ENCODE measurements at regions not wholly inside any gene's neighbourhood (a gene's known extent, or its start where the extent isn't known, plus 50 kb on each side); places are given as distances from the start of the nearest gene placed in this dataset.

DNA sequence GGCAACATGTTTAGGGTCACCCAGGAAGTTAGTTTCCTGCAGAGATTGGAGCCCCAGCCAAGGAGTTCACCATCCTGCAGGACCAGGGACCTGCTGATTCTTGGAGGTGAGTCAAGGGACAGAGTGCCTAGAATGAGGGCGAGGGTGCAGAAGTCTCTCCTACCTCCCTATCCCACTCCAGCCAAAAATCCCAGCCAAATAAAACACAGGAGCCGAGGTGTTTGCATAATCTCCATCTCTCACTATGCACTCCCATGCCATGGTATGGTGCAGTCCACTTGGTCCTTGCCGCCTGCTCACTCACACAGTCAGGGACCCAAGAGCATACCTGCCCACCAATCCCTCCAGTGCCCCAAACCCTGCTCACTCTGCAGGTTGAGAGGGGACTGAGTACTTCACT, 294.2 kb downstream of the UACA start:
- H3K9ac ChIP-seq (ENCODE audit: insufficient read length) = no peak overlapping the region
- no peak overlapping the region for H3K4me3 ChIP-seq
- no peaks in the 10 kb centered on the region for H3K36me3 ChIP-seq (ENCODE audit: insufficient read depth, low read length)
- no peaks in the 10 kb centered on the region for H3K9me3 ChIP-seq (ENCODE audit: low read depth, low read length)
- H3K27ac ChIP-seq = no peak overlapping the region
- TF ChIP-seq POLR2AphosphoS5 (IDR thresholded peaks at IDR 0.05; ENCODE audit: borderline replicate concordance, low read depth, low read length) (no peak), EZH2 (IDR thresholded peaks at IDR 0.05) (no peak), FOXP2 (optimal IDR thresholded peaks at IDR 0.05; ENCODE audit: control extremely low read depth, extremely low read length, insufficient read depth) (no peak)
- no peak for DNase-seq (ENCODE audit: low read depth, low spot score)

DNA sequence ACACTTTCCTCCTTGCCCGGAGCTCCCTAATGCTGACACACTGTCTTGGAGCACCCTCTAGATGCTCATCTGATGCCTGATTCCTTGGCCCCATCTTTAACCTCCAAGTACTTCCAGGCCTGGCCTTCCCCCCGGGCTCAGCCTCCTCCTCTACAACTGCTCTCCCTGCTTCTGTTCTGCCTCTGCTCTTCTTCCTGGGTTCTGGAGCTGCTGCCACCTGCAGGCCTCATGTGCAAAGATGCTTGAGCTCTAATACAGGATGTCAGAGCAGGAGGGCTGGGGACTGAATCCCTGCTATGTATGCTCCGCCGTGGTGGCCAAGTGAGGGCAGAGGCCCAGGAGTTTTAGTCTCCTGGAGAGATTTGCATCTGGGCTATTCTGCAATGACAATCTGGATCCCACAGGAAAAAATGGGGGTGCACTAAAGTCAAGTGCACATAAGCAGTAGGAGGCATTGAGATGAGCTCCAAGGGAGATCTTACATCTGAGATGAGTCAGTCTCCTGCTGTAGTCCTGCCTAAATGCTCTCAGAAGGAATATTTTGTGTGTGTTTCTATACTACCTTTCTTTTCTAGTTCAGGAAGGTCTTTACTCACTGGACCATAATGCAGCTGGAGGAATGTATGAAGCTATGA, 296.3 kb downstream of the UACA start:
- no peak overlapping the region for H3K9ac ChIP-seq (ENCODE audit: insufficient read length)
- no peak for TF ChIP-seq FOXP2 (optimal IDR thresholded peaks at IDR 0.05; ENCODE audit: control extremely low read depth, extremely low read length, insufficient read depth)
- TF ChIP-seq POLR2AphosphoS5 (IDR thresholded peaks at IDR 0.05; ENCODE audit: borderline replicate concordance, low read depth, low read length) = no peak
- TF ChIP-seq EZH2 (IDR thresholded peaks at IDR 0.05) = no peak
- H3K36me3 ChIP-seq (ENCODE audit: insufficient read depth, low read length) = no peaks in the 10 kb centered on the region
- H3K27ac ChIP-seq = no peak overlapping the region
- H3K4me3 ChIP-seq = no peak overlapping the region
- DNase-seq (ENCODE audit: low read depth, low spot score) = no peak
- H3K9me3 ChIP-seq (ENCODE audit: low read depth, low read length) = no peaks in the 10 kb centered on the region

DNA sequence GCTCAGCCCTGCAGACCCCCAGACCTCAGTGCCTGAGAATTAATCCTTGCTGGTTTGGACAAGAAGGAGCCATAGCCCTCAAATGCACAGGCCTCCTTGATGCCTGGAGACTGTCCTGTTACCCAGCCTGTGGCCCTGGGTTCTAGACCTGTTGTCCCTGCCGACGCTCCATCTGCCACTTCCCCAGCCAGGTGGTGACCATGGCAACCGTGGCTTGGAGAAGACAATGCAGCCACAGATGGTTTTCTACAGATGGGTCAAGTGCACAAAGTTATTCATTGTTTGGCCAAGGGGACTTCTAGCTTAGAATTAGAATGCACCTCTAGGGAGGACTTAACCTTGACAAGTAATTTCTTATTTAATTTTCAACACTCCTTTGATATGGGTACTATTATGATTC, 297.1 kb downstream of the UACA start:
- no peak for DNase-seq (ENCODE audit: low read depth, low spot score)
- Histone ChIP-seq H3K4me3 (no peak overlapping the region), H3K36me3 (ENCODE audit: insufficient read depth, low read length) (no peaks in the 10 kb centered on the region), H3K9me3 (ENCODE audit: low read depth, low read length) (no peaks in the 10 kb centered on the region), H3K9ac (ENCODE audit: insufficient read length) (no peak overlapping the region), H3K27ac (no peak overlapping the region)
- TF ChIP-seq POLR2AphosphoS5 (IDR thresholded peaks at IDR 0.05; ENCODE audit: borderline replicate concordance, low read depth, low read length) (no peak), EZH2 (IDR thresholded peaks at IDR 0.05) (no peak), FOXP2 (optimal IDR thresholded peaks at IDR 0.05; ENCODE audit: control extremely low read depth, extremely low read length, insufficient read depth) (no peak)

DNA sequence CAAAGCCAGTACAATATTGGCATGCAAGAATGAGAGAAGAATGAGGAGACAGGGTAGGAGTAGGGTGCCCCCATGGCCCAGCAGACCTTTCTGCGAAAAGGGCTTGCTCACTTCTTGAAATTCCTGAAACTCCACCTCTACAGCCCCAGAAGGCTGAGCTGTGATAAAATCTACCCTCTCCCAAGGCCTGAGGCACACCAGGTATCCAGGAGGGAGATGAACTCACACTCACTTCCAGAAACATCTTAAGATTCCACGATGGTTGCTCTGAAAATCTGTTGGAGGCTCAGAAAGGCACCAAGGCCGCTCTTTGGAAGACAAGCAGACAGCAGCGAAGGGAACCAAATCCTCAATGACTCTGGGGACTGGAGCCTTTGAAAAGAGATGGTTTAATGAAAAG, 297.5 kb downstream of the UACA start:
- H3K9me3 ChIP-seq (ENCODE audit: low read depth, low read length) = no peaks in the 10 kb centered on the region
- no peak overlapping the region for H3K4me3 ChIP-seq
- no peaks in the 10 kb centered on the region for H3K36me3 ChIP-seq (ENCODE audit: insufficient read depth, low read length)
- DNase-seq (ENCODE audit: low read depth, low spot score) = no peak
- H3K27ac ChIP-seq = no peak overlapping the region
- TF ChIP-seq EZH2 (IDR thresholded peaks at IDR 0.05) (no peak), POLR2AphosphoS5 (IDR thresholded peaks at IDR 0.05; ENCODE audit: borderline replicate concordance, low read depth, low read length) (no peak), FOXP2 (optimal IDR thresholded peaks at IDR 0.05; ENCODE audit: control extremely low read depth, extremely low read length, insufficient read depth) (no peak)
- H3K9ac ChIP-seq (ENCODE audit: insufficient read length) = no peak overlapping the region

DNA sequence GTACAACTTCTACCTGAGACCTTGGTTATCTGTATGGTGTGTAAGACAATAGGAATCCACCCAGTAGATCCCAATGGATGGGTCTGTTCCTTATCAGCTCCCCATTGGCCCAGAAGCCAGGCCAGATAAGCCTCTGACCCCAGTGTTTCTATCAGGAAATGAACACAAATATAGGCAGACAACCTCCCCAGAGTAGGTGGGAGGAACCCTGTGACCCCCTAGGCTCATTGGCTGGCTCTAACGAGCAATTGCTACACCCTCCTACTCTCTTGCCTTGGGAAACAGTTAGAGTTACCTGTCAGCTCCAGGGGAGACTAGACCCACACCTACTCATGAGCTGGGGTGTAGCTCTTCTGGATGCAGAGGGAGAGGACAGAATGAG, 299.9 kb downstream of the UACA start:
- Histone ChIP-seq H3K36me3 (ENCODE audit: insufficient read depth, low read length) (no peaks in the 10 kb centered on the region), H3K9me3 (ENCODE audit: low read depth, low read length) (no peaks in the 10 kb centered on the region), H3K9ac (ENCODE audit: insufficient read length) (no peak overlapping the region), H3K27ac (no peak overlapping the region), H3K4me3 (no peak overlapping the region)
- DNase-seq (ENCODE audit: low read depth, low spot score) = no peak
- TF ChIP-seq FOXP2 (optimal IDR thresholded peaks at IDR 0.05; ENCODE audit: control extremely low read depth, extremely low read length, insufficient read depth) (no peak), POLR2AphosphoS5 (IDR thresholded peaks at IDR 0.05; ENCODE audit: borderline replicate concordance, low read depth, low read length) (no peak), EZH2 (IDR thresholded peaks at IDR 0.05) (no peak)

DNA sequence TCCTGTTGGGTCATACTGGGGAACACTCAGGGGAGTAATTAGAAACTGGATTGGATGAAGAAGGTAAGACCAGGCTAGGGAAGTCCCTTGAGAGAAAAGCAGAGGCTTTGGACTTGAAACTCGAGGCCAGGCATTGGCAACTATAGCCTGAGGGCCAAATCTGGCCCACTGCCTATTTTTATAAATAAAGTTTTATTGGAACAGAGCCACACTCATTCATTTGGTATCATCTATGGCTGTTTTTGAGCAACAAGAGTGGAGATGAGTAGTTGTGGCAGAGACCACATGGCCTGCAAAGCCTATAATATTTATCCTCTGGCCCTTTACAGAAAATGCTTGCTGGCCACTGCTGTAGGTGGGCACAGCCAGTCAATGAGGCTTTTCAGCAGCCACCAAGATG, 301.4 kb downstream of the UACA start:
- no peak for DNase-seq (ENCODE audit: low read depth, low spot score)
- no peak overlapping the region for H3K9ac ChIP-seq (ENCODE audit: insufficient read length)
- H3K36me3 ChIP-seq (ENCODE audit: insufficient read depth, low read length) = no peaks in the 10 kb centered on the region
- H3K27ac ChIP-seq = no peak overlapping the region
- H3K4me3 ChIP-seq = no peak overlapping the region
- no peaks in the 10 kb centered on the region for H3K9me3 ChIP-seq (ENCODE audit: low read depth, low read length)
- TF ChIP-seq POLR2AphosphoS5 (IDR thresholded peaks at IDR 0.05; ENCODE audit: borderline replicate concordance, low read depth, low read length) = no peak
- TF ChIP-seq FOXP2 (optimal IDR thresholded peaks at IDR 0.05; ENCODE audit: control extremely low read depth, extremely low read length, insufficient read depth) = no peak
- TF ChIP-seq EZH2 (IDR thresholded peaks at IDR 0.05) = no peak

DNA sequence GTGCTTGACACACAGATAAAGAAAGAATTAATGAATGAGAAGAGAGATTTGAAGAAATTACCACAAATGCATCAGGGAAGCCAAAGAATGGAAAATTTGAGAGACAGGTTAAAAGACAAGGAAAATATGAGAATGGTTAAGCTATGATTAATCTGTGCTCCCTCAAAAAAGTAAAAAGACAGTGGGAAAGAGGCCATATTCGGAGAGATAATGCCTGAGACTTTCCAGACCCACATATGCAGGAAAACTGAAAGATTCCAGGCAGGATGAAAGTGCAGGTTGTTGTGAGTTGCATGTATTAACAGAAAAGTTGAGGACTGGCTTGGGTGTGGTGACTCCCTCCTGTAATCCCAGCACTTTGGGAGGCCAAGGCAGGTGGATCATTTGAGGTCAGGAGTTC, 302.3 kb downstream of the UACA start:
- no peak for DNase-seq (ENCODE audit: low read depth, low spot score)
- Histone ChIP-seq H3K36me3 (ENCODE audit: insufficient read depth, low read length) (no peaks in the 10 kb centered on the region), H3K9me3 (ENCODE audit: low read depth, low read length) (no peaks in the 10 kb centered on the region), H3K27ac (no peak overlapping the region), H3K9ac (ENCODE audit: insufficient read length) (no peak overlapping the region), H3K4me3 (no peak overlapping the region)
- TF ChIP-seq FOXP2 (optimal IDR thresholded peaks at IDR 0.05; ENCODE audit: control extremely low read depth, extremely low read length, insufficient read depth) = no peak
- TF ChIP-seq POLR2AphosphoS5 (IDR thresholded peaks at IDR 0.05; ENCODE audit: borderline replicate concordance, low read depth, low read length) = no peak
- TF ChIP-seq EZH2 (IDR thresholded peaks at IDR 0.05) = no peak

DNA sequence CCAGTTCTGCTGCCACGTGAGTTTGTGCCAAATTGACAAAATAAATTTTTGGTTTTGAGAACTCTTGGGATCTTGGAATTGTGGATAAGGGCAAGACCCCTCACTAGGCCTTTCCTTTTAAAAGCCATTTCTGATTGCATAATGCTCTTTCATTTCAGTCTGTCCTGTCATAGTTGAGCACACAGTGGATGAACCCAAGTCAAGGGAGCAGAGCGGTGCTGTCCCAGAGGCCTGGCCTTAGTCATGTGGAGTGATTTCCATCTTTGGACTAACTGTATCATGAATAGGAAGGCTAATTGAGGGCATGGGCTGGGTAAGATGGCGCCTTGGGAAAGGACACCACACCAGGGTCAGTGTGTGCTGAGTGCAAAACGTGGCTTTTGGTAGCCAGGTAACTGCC, 304.0 kb downstream of the UACA start:
- Histone ChIP-seq H3K27ac (no peak overlapping the region), H3K4me3 (no peak overlapping the region), H3K9me3 (ENCODE audit: low read depth, low read length) (no peaks in the 10 kb centered on the region), H3K36me3 (ENCODE audit: insufficient read depth, low read length) (no peaks in the 10 kb centered on the region), H3K9ac (ENCODE audit: insufficient read length) (no peak overlapping the region)
- no peak for DNase-seq (ENCODE audit: low read depth, low spot score)
- TF ChIP-seq EZH2 (IDR thresholded peaks at IDR 0.05) (no peak), POLR2AphosphoS5 (IDR thresholded peaks at IDR 0.05; ENCODE audit: borderline replicate concordance, low read depth, low read length) (no peak), FOXP2 (optimal IDR thresholded peaks at IDR 0.05; ENCODE audit: control extremely low read depth, extremely low read length, insufficient read depth) (no peak)

DNA sequence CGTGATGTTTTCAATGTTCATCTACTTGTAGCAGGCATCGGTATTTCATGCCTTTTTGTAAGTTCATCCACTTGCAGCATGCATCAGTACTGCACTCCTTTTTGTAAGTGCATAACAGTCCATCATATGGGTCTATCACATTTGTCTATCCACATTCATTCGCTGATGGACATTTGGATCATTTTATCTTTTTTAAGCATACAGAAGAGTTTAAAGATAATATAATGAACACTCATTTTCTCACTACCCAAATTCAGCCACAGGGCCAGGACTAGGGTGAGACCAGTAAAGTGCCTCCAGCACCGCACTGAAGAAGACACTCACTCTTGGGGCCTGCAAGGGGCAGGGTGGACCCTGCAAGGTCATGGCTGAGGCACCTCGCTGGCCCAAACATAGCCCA, 309.6 kb downstream of the UACA start:
- Histone ChIP-seq H3K9me3 (ENCODE audit: low read depth, low read length) (no peaks in the 10 kb centered on the region), H3K27ac (no peak overlapping the region), H3K9ac (ENCODE audit: insufficient read length) (no peak overlapping the region), H3K4me3 (no peak overlapping the region), H3K36me3 (ENCODE audit: insufficient read depth, low read length) (no peaks in the 10 kb centered on the region)
- TF ChIP-seq POLR2AphosphoS5 (IDR thresholded peaks at IDR 0.05; ENCODE audit: borderline replicate concordance, low read depth, low read length) = no peak
- TF ChIP-seq EZH2 (IDR thresholded peaks at IDR 0.05) = no peak
- DNase-seq (ENCODE audit: low read depth, low spot score) = no peak

Measured in SK-N-MC (cell line).